ENCODE measurements at regions not wholly inside any gene's neighbourhood (a gene's known extent, or its start where the extent isn't known, plus 50 kb on each side); places are given as distances from the start of the nearest gene placed in this dataset.

- Histone ChIP-seq H3K27ac (ENCODE audit: low read depth in 1 of 2, low read length in 2 of 2) (no peak overlapping the region), H3K36me3 (replicated peaks in 1 of 2; ENCODE audit: control insufficient read depth in 1 of 2, insufficient read depth in 2 of 2, low read length in 2 of 2) (no peaks in the 10 kb centered on the region), H3K9ac (ENCODE audit: insufficient read depth, low read length, poor library complexity, severe bottlenecking) (no peak overlapping the region), H3K4me2 (replicated peaks; ENCODE audit: extremely low read depth, low read length, poor library complexity, severe bottlenecking) (no peak overlapping the region), H3K4me1 (ENCODE audit: control insufficient read depth in 1 of 2, insufficient read depth in 2 of 2, low read length in 2 of 2) (no peaks in the 10 kb centered on the region), H3K9me3 (replicated peaks in 1 of 2; ENCODE audit: control insufficient read depth in 1 of 2, insufficient read depth in 1 of 2, low read length in 2 of 2) (peaks cover 8 to 19% of the 10 kb centered on the region in 2 donors), H3K4me3 (replicated peaks in 1 of 3; ENCODE audit: low read depth in 2 of 3, low read length in 3 of 3) (no peak overlapping the region), H4K20me1 (ENCODE audit: insufficient read depth, low read length) (no peaks in the 10 kb centered on the region), H2AFZ (ENCODE audit: insufficient read depth, low read depth, low read length, poor library complexity, severe bottlenecking) (no peak overlapping the region), H3K79me2 (ENCODE audit: insufficient read depth, low read length) (no peaks in the 10 kb centered on the region), H3K27me3 (ENCODE audit: control insufficient read depth in 2 of 2, insufficient read depth in 2 of 2, low read length in 2 of 2) (no peaks in the 10 kb centered on the region)
- no CpG with 5 or more reads among the region's 4 CpGs for WGBS (ENCODE audit: insufficient coverage)
- Mint-ChIP-seq H3K4me3 (no peak overlapping the region), H3K36me3 (no peaks in the 10 kb centered on the region), H3K27me3 (ENCODE audit: low read depth in 3 of 3) (peaks cover 0 to 3% (median 0%) of the 10 kb centered on the region in 3 donors), H3K4me1 (no peaks in the 10 kb centered on the region), H3K27ac (no peak overlapping the region), H3K9me3 (peaks cover 2 to 12% (median 7%) of the 10 kb centered on the region in 7 donors)
- no peak for TF ChIP-seq CTCF (IDR thresholded peaks at IDR 0.05)
- DNase-seq: no peak
- intact Hi-C loops (cut with micrococcal nuclease): no loop called here
These were observed 794.8 kb upstream of the SEL1L start for GRCh38 chr14:82328442-82328841.

- Histone ChIP-seq H2AFZ (ENCODE audit: insufficient read depth, low read depth, low read length, poor library complexity, severe bottlenecking) (no peak overlapping the region), H3K4me2 (replicated peaks; ENCODE audit: extremely low read depth, low read length, poor library complexity, severe bottlenecking) (no peak overlapping the region), H3K4me3 (replicated peaks in 1 of 3; ENCODE audit: low read depth in 2 of 3, low read length in 3 of 3) (no peak overlapping the region), H3K36me3 (replicated peaks in 1 of 2; ENCODE audit: control insufficient read depth in 1 of 2, insufficient read depth in 2 of 2, low read length in 2 of 2) (no peaks in the 10 kb centered on the region), H3K79me2 (ENCODE audit: insufficient read depth, low read length) (no peaks in the 10 kb centered on the region), H3K27ac (ENCODE audit: low read depth in 1 of 2, low read length in 2 of 2) (no peak overlapping the region), H4K20me1 (ENCODE audit: insufficient read depth, low read length) (no peaks in the 10 kb centered on the region), H3K9me3 (replicated peaks in 1 of 2; ENCODE audit: control insufficient read depth in 1 of 2, insufficient read depth in 1 of 2, low read length in 2 of 2) (peaks cover 0 to 4% of the 10 kb centered on the region in 2 donors), H3K4me1 (ENCODE audit: control insufficient read depth in 1 of 2, insufficient read depth in 2 of 2, low read length in 2 of 2) (no peaks in the 10 kb centered on the region), H3K9ac (ENCODE audit: insufficient read depth, low read length, poor library complexity, severe bottlenecking) (no peak overlapping the region), H3K27me3 (ENCODE audit: control insufficient read depth in 2 of 2, insufficient read depth in 2 of 2, low read length in 2 of 2) (no peaks in the 10 kb centered on the region)
- Mint-ChIP-seq H3K4me1 (no peaks in the 10 kb centered on the region), H3K4me3 (no peak overlapping the region), H3K9me3 (peaks cover 0 to 13% (median 4%) of the 10 kb centered on the region in 7 donors), H3K27ac (no peak overlapping the region), H3K36me3 (no peaks in the 10 kb centered on the region), H3K27me3 (ENCODE audit: low read depth in 3 of 3) (no peaks in the 10 kb centered on the region)
- DNase-seq: no peak
- intact Hi-C loops (cut with micrococcal nuclease): no loop called here
- TF ChIP-seq CTCF (IDR thresholded peaks at IDR 0.05): no peak
- WGBS (ENCODE audit: insufficient coverage): no CpG with 5 or more reads among the region's 2 CpGs
These were observed 807.7 kb upstream of the SEL1L start for GRCh38 chr14:82341261-82341810.

Measured in CD14-positive monocyte (primary cell).